MM.1S (cell line): ENCODE measurements at regions not wholly inside any gene's neighbourhood (a gene's known extent, or its start where the extent isn't known, plus 50 kb on each side); places are given as distances from the start of the nearest gene placed in this dataset.

Source experiments
- DNase-seq: peaks from one replicate; pipeline ENCODE4 v3.0.0-alpha.2; 2015
- H2AFZ ChIP-seq: fragments of 300-600 bp; sonication (generic); 2 replicates; pipeline ENCODE4 v1.6.0; 2016; ENCODE audit warnings: antibody characterized with exemption, low read length
- H3F3A ChIP-seq: fragments of 300-600 bp; sonication (generic); 2 replicates; pipeline ENCODE4 v1.6.1; 2016; ENCODE audit warnings: mild to moderate bottlenecking, antibody characterized with exemption, low read length, moderate library complexity, mixed read lengths; ENCODE audit not compliant: insufficient read depth
- H3K27ac ChIP-seq: fragments of 300-600 bp; sonication (generic); 2 replicates; pipeline ENCODE4 v1.5.1; 2016; ENCODE audit warnings: mild to moderate bottlenecking, low read length
- H3K27me3 ChIP-seq: fragments of 300-600 bp; sonication (generic); replicated peaks from 2 replicates; pipeline ENCODE4 v1.6.0; 2016; ENCODE audit warnings: low read length; ENCODE audit not compliant: insufficient read depth
- H3K36me3 ChIP-seq: fragments of 300-600 bp; sonication (generic); replicated peaks from 2 replicates; pipeline ENCODE4 v1.6.1; 2016; ENCODE audit warnings: mild to moderate bottlenecking, low read length, mixed read lengths; ENCODE audit not compliant: insufficient read depth
- H3K4me1 ChIP-seq: fragments of 300-600 bp; sonication (generic); 2 replicates; pipeline ENCODE4 v1.6.1; 2016; ENCODE audit warnings: low read length, mixed read lengths
- H3K4me2 ChIP-seq: fragments of 300-600 bp; sonication (generic); 2 replicates; pipeline ENCODE4 v1.6.0; 2016; ENCODE audit warnings: low read depth, low read length
- H3K4me3 ChIP-seq: fragments of 300-600 bp; sonication (generic); 2 replicates; pipeline ENCODE4 v1.5.1; 2016; ENCODE audit warnings: low read length, mixed read lengths
- H3K79me2 ChIP-seq: fragments of 300-600 bp; sonication (generic); 2 replicates; pipeline ENCODE4 v1.6.1; 2016; ENCODE audit warnings: mixed run types, low read length, mixed read lengths
- H3K9ac ChIP-seq: fragments of 300-600 bp; sonication (generic); 2 replicates; pipeline ENCODE4 v1.6.1; 2016; ENCODE audit warnings: low read length, mixed read lengths
- H3K9me2 ChIP-seq: fragments of 300-600 bp; sonication (generic); replicated peaks from 2 replicates; pipeline ENCODE4 v1.6.1; 2016; ENCODE audit warnings: mild to moderate bottlenecking, low read length, mixed read lengths; ENCODE audit not compliant: insufficient read depth
- H3K9me3 ChIP-seq: fragments of 300-600 bp; sonication (generic); replicated peaks from 2 replicates; pipeline ENCODE4 v1.6.1; 2016; ENCODE audit warnings: mild to moderate bottlenecking, low read length, mixed read lengths; ENCODE audit not compliant: insufficient read depth
- H4K20me1 ChIP-seq: fragments of 300-600 bp; sonication (generic); 2 replicates; pipeline ENCODE4 v1.6.1; 2016; ENCODE audit warnings: mild to moderate bottlenecking, low read length, moderate library complexity, mixed read lengths; ENCODE audit not compliant: insufficient read depth
- EZH2 ChIP-seq: fragments of 300-600 bp; sonication (generic); optimal IDR thresholded peaks from 2 replicates; pipeline ENCODE3; 2017; ENCODE audit warnings: low read depth, mild to moderate bottlenecking, antibody characterized with exemption, low read length, mixed read lengths
- EZH2phosphoT487 ChIP-seq: fragments of 300-600 bp; sonication (generic); IDR thresholded peaks from 2 replicates; pipeline ENCODE4 v1.6.1; 2018; ENCODE audit warnings: antibody characterized with exemption, low read length
- TF ChIP-seq, protein P1 (sequence below): fragments of 300-600 bp; sonication (generic); IDR thresholded peaks from 2 replicates; pipeline ENCODE4 v1.5.1; 2016; ENCODE audit warnings: antibody characterized with exemption, low read length, mixed read lengths

DNA sequence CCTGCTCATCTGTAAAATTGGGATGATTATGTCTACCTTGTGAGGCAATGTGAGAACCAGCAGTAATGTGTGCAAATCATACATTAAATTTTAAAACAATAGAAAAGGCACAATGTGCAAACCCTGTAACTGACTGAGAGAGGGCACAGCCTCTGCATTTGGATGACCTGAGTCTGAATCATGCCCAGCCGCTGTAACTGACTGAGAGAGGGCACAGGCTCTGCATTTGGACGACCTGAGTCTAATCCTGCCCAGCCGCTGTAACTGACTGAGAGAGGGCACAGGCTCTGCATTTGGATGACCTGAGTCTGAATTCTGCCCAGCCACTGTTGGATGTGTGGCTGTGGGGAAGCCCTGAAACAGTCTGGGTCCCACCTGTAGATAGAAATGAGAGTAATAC is 351.5 kb upstream of the SHH start:
- Histone ChIP-seq H3K4me1 (no peaks in the 10 kb centered on the region), H4K20me1 (no peaks in the 10 kb centered on the region), H3K4me2 (no peak overlapping the region), H3F3A (no peaks in the 10 kb centered on the region), H3K9me2 (no peaks in the 10 kb centered on the region), H3K9me3 (no peaks in the 10 kb centered on the region), H3K27ac (no peak overlapping the region), H3K9ac (no peak overlapping the region), H3K4me3 (no peak overlapping the region), H3K36me3 (no peaks in the 10 kb centered on the region), H2AFZ (no peak overlapping the region), H3K27me3 (peaks cover 37% of the 10 kb centered on the region), H3K79me2 (no peaks in the 10 kb centered on the region)
- TF ChIP-seq, protein P1, sequence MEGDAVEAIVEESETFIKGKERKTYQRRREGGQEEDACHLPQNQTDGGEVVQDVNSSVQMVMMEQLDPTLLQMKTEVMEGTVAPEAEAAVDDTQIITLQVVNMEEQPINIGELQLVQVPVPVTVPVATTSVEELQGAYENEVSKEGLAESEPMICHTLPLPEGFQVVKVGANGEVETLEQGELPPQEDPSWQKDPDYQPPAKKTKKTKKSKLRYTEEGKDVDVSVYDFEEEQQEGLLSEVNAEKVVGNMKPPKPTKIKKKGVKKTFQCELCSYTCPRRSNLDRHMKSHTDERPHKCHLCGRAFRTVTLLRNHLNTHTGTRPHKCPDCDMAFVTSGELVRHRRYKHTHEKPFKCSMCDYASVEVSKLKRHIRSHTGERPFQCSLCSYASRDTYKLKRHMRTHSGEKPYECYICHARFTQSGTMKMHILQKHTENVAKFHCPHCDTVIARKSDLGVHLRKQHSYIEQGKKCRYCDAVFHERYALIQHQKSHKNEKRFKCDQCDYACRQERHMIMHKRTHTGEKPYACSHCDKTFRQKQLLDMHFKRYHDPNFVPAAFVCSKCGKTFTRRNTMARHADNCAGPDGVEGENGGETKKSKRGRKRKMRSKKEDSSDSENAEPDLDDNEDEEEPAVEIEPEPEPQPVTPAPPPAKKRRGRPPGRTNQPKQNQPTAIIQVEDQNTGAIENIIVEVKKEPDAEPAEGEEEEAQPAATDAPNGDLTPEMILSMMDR, result no peak
- TF ChIP-seq EZH2, result no peak
- no peak for TF ChIP-seq EZH2phosphoT487
- DNase-seq, result no peak

DNA sequence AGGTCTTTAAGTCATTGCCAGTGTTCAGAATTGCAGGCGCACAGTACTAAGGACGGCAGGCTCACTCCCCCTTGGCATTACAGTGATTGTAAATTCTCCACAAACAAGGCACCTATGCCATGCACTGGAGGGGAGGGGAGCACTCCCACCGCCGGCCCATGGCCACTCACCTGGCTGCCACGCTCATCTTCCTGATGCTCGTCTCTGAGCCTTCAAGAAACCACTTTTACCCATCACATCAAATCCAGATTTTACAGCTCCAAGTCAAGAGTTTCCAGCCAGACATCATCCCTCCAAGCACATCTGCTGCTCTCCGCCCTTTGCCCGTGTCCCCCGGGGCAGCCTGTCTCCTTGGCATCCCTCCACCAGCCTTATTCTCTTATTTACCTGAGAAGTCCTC is 350.2 kb upstream of the SHH start:
- no peak overlapping the region for H3K4me2 ChIP-seq
- H3K36me3 ChIP-seq, result no peaks in the 10 kb centered on the region
- H4K20me1 ChIP-seq, result no peaks in the 10 kb centered on the region
- H3K9me3 ChIP-seq, result no peaks in the 10 kb centered on the region
- no peaks in the 10 kb centered on the region for H3K4me1 ChIP-seq
- DNase-seq, result no peak
- no peaks in the 10 kb centered on the region for H3F3A ChIP-seq
- H2AFZ ChIP-seq, result no peak overlapping the region
- no peak overlapping the region for H3K4me3 ChIP-seq
- H3K27me3 ChIP-seq, result peaks cover 42% of the 10 kb centered on the region
- no peaks in the 10 kb centered on the region for H3K79me2 ChIP-seq
- H3K27ac ChIP-seq, result no peak overlapping the region
- no peaks in the 10 kb centered on the region for H3K9me2 ChIP-seq
- TF ChIP-seq EZH2phosphoT487, result no peak
- no peak for TF ChIP-seq EZH2
- TF ChIP-seq, protein P1, result no peak
- no peak overlapping the region for H3K9ac ChIP-seq

DNA sequence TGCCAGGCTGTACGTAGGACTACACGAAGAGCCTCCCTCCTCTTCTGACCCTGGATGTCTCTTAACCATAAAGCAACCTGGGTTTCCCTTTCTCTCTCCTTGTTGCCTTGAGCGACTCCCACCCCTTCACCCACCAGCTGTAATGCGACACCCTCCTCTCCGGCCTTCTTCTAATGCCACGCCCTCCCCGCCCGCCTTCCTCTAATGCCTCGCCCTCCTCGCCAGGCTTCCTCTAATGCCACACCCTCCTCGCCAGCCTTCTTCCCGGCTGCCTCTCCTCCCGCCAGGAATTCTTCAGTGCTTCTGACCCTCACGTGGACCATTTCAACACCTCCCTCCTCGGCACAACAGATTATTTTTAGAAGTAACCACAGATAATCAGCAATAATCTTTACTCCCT is 348.5 kb upstream of the SHH start:
- H3K9me2 ChIP-seq, result no peaks in the 10 kb centered on the region
- no peaks in the 10 kb centered on the region for H3K36me3 ChIP-seq
- no peaks in the 10 kb centered on the region for H3K79me2 ChIP-seq
- TF ChIP-seq, protein P1, result no peak
- TF ChIP-seq EZH2phosphoT487 (no peak), EZH2 (no peak)
- H4K20me1 ChIP-seq, result no peaks in the 10 kb centered on the region
- no peak overlapping the region for H2AFZ ChIP-seq
- H3K9ac ChIP-seq, result no peak overlapping the region
- peaks cover 48% of the 10 kb centered on the region for H3K27me3 ChIP-seq
- no peaks in the 10 kb centered on the region for H3F3A ChIP-seq
- no peak overlapping the region for H3K27ac ChIP-seq
- no peak overlapping the region for H3K4me3 ChIP-seq
- H3K4me2 ChIP-seq, result no peak overlapping the region
- no peak for DNase-seq
- H3K4me1 ChIP-seq, result no peaks in the 10 kb centered on the region
- H3K9me3 ChIP-seq, result no peaks in the 10 kb centered on the region
